NOMO-1 (cell line): ENCODE measurements at regions not wholly inside any gene's neighbourhood (a gene's known extent, or its start where the extent isn't known, plus 50 kb on each side); places are given as distances from the start of the nearest gene placed in this dataset.
A peak's percentile ranks its signal among the peaks of the same experiment; 100 is the strongest.

Experiments
- DNase-seq, 2 experiments: peaks; one replicate each; lab custom pipeline; 2025; ENCODE audit not compliant: unreplicated experiment in 2 of 2; lab: John Stamatoyannopoulos, UW

- no peak for DNase-seq
Measured at GRCh38 chr1:108051631-108052377, 86.8 kb upstream of the VAV3 start.

GRCh38 chr1:108050911-108051629 is 86.1 kb upstream of the VAV3 start:
- DNase-seq, result peak; percentile 26 to 65

- DNase-seq, result peak; percentile 71 to 74
Measured at GRCh38 chr1:108050158-108050557, 85.2 kb upstream of the VAV3 start.

- DNase-seq, result peak; percentile 47 to 67
Measured at GRCh38 chr1:108049178-108049819, 84.3 kb upstream of the VAV3 start.

GRCh38 chr1:108048301-108049177 is 83.6 kb upstream of the VAV3 start:
- DNase-seq, result no peak

- no peak for DNase-seq
Measured at GRCh38 chr1:108047085-108047484, 82.1 kb upstream of the VAV3 start.

GRCh38 chr1:108046026-108046425 is 81.0 kb upstream of the VAV3 start:
- DNase-seq, result no peak

DNA sequence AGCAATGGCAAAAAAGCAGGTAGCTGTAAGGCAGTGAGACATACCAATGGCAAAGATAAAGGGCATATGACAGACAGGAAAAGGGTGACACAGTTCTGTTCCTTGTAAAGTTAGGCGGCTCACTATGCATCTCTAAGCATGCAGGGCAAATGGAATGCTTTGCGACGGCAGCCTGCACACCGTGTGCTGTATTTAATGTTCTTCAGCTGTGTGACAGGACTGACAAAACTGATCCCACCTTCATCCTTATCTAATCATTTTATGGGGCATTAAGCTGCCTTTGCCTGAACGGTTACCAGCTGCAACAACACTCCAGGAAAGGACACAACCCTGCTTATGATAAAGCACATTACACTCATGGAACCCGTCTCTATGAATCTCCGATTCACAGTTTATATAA is 80.5 kb upstream of the VAV3 start:
- no peak for DNase-seq

GRCh38 chr1:108044318-108044717 is 79.3 kb upstream of the VAV3 start:
- no peak for DNase-seq

- DNase-seq, result peak; percentile 70 to 79
Measured at GRCh38 chr1:108043707-108044106, 78.7 kb upstream of the VAV3 start.

- no peak for DNase-seq
Measured at GRCh38 chr1:108042610-108043009, 77.6 kb upstream of the VAV3 start.

DNA sequence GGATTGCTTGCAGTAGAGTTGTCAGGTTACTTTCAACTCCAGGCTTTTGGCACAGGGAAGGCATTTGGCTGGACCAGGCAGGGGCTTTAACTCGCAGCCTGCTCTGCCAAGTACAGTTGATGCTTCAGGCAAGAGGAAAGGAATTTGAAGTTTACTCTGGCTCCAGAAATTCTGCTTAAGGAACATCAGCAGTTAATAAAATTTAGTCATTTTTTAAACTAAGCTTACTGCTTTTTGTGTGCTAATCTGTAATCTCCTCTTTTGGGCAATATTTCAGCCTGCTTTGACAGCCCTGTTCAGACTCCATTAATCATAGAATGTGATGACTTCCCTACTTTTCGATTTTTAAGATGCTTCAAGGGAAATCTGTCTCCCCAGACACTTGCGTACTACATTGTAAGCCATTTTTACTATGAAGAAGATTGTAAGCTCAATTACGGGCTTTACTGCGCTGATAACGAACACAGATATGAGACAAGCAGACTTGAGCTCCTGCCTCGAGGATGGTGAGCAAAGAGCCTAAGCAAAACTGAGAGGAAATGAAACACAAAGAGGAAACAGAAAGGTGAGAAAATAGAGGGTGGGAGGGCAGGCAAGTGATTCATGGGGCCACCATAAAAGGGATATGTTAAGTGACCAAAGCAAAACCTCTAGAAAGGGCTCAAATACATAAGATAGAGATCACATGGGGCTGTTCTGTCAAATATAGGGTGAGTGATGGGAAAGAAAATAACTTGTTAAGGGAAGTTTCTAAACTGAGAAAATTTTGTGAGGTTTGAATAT is 76.6 kb upstream of the VAV3 start:
- DNase-seq, result peak; percentile 88 to 90

DNA sequence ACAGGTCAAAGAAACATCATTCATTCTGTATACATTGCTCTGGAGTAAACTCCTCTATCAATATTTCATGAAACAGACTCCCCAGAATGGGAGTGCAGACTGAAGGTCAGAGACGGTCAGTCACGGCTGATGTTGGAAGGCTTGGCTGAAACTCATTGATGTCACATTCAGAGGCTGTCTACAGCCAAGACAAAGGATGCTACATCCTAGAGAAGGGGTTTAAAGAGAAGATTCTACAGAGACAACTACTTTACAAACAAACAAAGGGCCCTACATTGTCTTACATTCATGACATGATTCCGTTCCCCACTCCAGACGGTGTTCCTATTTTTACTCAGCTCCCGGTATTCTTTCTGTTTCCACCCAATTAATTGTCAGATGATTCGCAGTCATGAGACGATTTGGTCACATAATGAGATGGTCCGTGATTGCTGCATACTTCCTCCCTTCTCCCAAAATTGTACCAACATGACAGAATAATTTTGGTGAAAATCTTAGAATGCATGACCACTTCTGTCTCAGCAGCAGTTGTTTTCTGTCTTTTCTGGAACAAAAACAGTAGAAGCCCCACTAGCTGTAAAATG is 73.8 kb upstream of the VAV3 start:
- no peak for DNase-seq

- DNase-seq, result no peak
Measured at GRCh38 chr1:108036796-108037562, 72.0 kb upstream of the VAV3 start.

DNA sequence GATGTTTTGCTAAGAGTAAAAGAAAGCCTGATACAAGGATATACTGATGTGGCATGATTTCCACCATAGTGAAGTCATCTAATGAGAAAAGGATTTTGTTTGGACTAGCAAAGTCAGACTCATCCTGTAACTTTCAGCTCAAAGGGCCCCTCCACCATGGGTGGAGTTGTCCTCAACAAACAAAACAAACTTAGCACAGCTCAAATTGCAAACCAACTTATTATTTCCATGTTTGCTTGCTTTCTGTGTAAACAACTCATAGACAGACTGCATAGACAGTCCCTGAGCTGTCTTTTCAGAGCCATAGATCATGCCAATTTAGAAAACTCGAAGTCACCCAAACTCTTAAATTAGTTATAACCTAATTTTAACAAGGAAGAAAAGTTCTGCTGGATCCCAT is 69.4 kb upstream of the VAV3 start:
- no peak for DNase-seq

DNA sequence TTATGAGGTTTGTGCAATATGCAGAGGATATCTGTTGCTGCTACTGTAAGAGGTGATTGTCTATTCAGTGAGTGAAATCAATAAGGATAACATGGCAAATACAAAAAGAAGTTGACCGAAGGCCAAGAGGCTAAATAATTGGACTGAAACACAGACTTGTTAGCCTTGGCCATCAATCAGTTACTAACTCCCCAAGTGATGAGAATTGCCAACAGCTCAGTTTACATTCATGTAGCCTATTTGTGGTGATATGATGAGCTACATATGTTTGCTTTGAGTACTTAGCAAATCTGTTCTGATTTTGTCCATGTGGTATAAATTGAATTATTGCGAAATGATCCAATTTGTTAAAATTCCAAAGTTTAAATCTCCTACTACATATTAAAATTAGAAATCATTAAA is 68.6 kb upstream of the VAV3 start:
- no peak for DNase-seq

GRCh38 chr1:108028841-108029388 is 63.9 kb upstream of the VAV3 start:
- peak; percentile 31 to 64 for DNase-seq

DNA sequence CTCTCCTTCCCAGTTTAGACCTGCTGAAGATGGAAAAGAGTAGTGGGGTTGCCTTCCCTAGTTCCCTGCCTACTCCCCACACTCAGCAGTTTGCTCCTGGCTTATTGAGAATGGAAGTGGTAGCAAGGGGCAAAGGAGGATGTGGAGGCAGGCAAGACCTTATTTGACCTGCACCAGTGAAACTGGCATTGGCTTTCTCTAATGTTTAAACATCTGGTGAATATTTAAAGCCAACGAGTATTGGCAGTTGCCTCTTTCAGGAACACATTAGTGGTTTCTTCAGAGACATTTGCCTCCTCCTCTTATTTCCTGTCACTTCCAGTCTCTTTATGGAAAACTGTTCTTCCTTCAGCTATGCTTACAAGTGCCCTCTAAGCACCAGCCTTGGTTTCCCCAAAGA is 62.4 kb upstream of the VAV3 start:
- DNase-seq, result no peak

DNA sequence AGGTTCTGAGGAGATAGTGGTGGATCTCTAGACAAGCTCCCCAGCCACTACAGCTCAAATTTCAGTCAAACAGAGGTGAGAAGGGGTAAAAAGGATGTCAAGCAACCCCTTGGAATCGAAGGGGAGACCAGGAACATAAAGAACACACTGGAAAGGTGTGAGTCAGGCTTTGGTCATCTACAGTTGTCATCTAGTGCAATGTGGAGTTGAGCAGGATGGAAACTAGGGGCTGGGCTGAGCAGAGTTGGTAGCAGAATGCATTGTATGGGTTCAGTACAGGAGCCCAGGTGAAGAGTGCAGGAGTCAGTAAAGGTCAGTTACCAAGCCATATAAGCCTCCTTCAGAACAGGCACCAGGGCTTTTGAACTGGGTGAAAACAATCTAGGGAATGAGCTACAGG is 52.7 kb upstream of the VAV3 start:
- no peak for DNase-seq
